ENCODE measurements at regions not wholly inside any gene's neighbourhood (a gene's known extent, or its start where the extent isn't known, plus 50 kb on each side); places are given as distances from the start of the nearest gene placed in this dataset.

DNA sequence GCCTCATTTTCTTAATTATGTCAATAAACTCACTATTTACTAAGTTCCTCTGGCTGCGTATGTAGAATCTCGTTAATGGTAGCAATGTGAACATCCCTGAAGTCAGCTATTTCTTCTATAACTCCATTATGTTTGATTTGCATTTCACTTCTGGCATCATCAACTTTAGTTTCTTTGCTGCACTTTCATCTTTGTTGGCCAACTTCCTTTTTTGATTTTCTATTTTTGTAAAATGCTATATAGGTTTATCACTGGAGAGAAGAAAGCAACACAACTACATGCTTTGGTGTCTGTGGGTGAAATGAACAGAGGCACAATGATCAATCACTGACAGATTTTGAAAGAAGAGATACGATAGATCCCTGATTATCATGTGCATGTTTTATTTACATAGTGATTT is 58.5 kb upstream of the ATF7IP start:
- H3K4me3 Mint-ChIP-seq, result no peak overlapping the region
- H3K27me3 Mint-ChIP-seq (ENCODE audit: low read depth), result no peaks in the 10 kb centered on the region
- CTCF ChIA-PET, result no interaction called here
- TF ChIP-seq ELF4 (CRISPR knock-in tag; IDR thresholded peaks at IDR 0.05; ENCODE audit: low read depth), result no peak
- TF ChIP-seq SMAD3 (CRISPR knock-in tag; IDR thresholded peaks at IDR 0.05; ENCODE audit: borderline replicate concordance), result no peak
- TF ChIP-seq, protein P1, sequence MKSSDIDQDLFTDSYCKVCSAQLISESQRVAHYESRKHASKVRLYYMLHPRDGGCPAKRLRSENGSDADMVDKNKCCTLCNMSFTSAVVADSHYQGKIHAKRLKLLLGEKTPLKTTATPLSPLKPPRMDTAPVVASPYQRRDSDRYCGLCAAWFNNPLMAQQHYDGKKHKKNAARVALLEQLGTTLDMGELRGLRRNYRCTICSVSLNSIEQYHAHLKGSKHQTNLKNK (CRISPR knock-in tag; IDR thresholded peaks at IDR 0.05), result no peak
- no peak for TF ChIP-seq JAZF1 (CRISPR knock-in tag; IDR thresholded peaks at IDR 0.05)
- TF ChIP-seq RORB (CRISPR knock-in tag; IDR thresholded peaks at IDR 0.05), result no peak
- no peak for TF ChIP-seq GTF2I (CRISPR knock-in tag; conservative IDR thresholded peaks at IDR 0.05)
- TF ChIP-seq, protein P2, sequence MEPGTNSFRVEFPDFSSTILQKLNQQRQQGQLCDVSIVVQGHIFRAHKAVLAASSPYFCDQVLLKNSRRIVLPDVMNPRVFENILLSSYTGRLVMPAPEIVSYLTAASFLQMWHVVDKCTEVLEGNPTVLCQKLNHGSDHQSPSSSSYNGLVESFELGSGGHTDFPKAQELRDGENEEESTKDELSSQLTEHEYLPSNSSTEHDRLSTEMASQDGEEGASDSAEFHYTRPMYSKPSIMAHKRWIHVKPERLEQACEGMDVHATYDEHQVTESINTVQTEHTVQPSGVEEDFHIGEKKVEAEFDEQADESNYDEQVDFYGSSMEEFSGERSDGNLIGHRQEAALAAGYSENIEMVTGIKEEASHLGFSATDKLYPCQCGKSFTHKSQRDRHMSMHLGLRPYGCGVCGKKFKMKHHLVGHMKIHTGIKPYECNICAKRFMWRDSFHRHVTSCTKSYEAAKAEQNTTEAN (CRISPR knock-in tag; IDR thresholded peaks at IDR 0.05), result no peak
- H3K4me1 Mint-ChIP-seq, result no peaks in the 10 kb centered on the region
- POLR2A ChIA-PET, result no interaction called here
- 0 out of 2 replicates have a peak, but pooled peaks cover 5% of the 10 kb centered on the region for H3K36me3 Mint-ChIP-seq
- peaks cover 15% of the 10 kb centered on the region for H3K9me3 Mint-ChIP-seq
- no peak overlapping the region for H3K27ac Mint-ChIP-seq
- ATAC-seq (no peak), DNase-seq (ENCODE audit: low spot score) (no peak)

DNA sequence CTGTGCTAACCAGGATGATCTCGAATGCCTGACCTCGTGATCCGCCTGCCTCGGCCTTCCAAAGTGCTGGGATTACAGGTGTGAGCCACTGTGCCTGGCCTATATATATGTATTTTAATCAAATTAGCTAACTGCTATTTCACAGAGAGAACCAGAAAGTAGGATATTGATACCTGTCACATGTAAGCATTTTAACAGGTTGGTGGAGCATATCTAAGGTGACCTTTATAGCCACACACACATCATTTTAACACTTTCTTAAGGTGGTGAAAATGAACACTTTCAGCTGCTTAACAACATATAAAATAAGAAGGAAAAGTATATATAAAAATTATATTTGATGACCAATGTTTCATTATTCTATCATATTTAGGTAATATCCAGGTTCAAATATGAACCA is 57.0 kb upstream of the ATF7IP start:
- ATAC-seq, result no peak
- Mint-ChIP-seq H3K27ac (no peak overlapping the region), H3K4me1 (no peaks in the 10 kb centered on the region), H3K9me3 (peaks cover 12% of the 10 kb centered on the region), H3K36me3 (0 out of 2 replicates have a peak, but pooled peaks cover 2% of the 10 kb centered on the region), H3K4me3 (no peak overlapping the region), H3K27me3 (ENCODE audit: low read depth) (no peaks in the 10 kb centered on the region)
- CTCF ChIA-PET, result interaction anchor here (0.7 to 1.0 kb wide), 2 partner anchors 70 to 623 kb away, joined by 4 read pairs; no protein-coding TSS in a partner anchor
- TF ChIP-seq TEAD1 (CRISPR knock-in tag; IDR thresholded peaks at IDR 0.05) (no peak), TEAD4 (CRISPR knock-in tag; IDR thresholded peaks at IDR 0.05) (no peak), NFE2L1 (CRISPR knock-in tag; IDR thresholded peaks at IDR 0.05) (no peak), ELF4 (CRISPR knock-in tag; IDR thresholded peaks at IDR 0.05; ENCODE audit: low read depth) (no peak), ZNF671 (CRISPR knock-in tag; IDR thresholded peaks at IDR 0.05) (no peak), ESRRA (CRISPR knock-in tag; IDR thresholded peaks at IDR 0.05; ENCODE audit: borderline replicate concordance) (no peak), HMGA2 (CRISPR knock-in tag; IDR thresholded peaks at IDR 0.05) (no peak), OVOL2 (CRISPR knock-in tag; IDR thresholded peaks at IDR 0.05; ENCODE audit: borderline replicate concordance) (no peak)
- TF ChIP-seq, protein P3, sequence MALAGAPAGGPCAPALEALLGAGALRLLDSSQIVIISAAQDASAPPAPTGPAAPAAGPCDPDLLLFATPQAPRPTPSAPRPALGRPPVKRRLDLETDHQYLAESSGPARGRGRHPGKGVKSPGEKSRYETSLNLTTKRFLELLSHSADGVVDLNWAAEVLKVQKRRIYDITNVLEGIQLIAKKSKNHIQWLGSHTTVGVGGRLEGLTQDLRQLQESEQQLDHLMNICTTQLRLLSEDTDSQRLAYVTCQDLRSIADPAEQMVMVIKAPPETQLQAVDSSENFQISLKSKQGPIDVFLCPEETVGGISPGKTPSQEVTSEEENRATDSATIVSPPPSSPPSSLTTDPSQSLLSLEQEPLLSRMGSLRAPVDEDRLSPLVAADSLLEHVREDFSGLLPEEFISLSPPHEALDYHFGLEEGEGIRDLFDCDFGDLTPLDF (CRISPR knock-in tag; IDR thresholded peaks at IDR 0.05), result no peak
- TF ChIP-seq, protein P4, sequence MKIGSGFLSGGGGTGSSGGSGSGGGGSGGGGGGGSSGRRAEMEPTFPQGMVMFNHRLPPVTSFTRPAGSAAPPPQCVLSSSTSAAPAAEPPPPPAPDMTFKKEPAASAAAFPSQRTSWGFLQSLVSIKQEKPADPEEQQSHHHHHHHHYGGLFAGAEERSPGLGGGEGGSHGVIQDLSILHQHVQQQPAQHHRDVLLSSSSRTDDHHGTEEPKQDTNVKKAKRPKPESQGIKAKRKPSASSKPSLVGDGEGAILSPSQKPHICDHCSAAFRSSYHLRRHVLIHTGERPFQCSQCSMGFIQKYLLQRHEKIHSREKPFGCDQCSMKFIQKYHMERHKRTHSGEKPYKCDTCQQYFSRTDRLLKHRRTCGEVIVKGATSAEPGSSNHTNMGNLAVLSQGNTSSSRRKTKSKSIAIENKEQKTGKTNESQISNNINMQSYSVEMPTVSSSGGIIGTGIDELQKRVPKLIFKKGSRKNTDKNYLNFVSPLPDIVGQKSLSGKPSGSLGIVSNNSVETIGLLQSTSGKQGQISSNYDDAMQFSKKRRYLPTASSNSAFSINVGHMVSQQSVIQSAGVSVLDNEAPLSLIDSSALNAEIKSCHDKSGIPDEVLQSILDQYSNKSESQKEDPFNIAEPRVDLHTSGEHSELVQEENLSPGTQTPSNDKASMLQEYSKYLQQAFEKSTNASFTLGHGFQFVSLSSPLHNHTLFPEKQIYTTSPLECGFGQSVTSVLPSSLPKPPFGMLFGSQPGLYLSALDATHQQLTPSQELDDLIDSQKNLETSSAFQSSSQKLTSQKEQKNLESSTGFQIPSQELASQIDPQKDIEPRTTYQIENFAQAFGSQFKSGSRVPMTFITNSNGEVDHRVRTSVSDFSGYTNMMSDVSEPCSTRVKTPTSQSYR (CRISPR knock-in tag; IDR thresholded peaks at IDR 0.05), result no peak
- TF ChIP-seq, protein P2 (CRISPR knock-in tag; IDR thresholded peaks at IDR 0.05), result no peak
- TF ChIP-seq, protein P5, sequence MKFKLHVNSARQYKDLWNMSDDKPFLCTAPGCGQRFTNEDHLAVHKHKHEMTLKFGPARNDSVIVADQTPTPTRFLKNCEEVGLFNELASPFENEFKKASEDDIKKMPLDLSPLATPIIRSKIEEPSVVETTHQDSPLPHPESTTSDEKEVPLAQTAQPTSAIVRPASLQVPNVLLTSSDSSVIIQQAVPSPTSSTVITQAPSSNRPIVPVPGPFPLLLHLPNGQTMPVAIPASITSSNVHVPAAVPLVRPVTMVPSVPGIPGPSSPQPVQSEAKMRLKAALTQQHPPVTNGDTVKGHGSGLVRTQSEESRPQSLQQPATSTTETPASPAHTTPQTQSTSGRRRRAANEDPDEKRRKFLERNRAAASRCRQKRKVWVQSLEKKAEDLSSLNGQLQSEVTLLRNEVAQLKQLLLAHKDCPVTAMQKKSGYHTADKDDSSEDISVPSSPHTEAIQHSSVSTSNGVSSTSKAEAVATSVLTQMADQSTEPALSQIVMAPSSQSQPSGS (CRISPR knock-in tag; IDR thresholded peaks at IDR 0.05; ENCODE audit: borderline replicate concordance, low read depth), result no peak
- TF ChIP-seq, protein P6, sequence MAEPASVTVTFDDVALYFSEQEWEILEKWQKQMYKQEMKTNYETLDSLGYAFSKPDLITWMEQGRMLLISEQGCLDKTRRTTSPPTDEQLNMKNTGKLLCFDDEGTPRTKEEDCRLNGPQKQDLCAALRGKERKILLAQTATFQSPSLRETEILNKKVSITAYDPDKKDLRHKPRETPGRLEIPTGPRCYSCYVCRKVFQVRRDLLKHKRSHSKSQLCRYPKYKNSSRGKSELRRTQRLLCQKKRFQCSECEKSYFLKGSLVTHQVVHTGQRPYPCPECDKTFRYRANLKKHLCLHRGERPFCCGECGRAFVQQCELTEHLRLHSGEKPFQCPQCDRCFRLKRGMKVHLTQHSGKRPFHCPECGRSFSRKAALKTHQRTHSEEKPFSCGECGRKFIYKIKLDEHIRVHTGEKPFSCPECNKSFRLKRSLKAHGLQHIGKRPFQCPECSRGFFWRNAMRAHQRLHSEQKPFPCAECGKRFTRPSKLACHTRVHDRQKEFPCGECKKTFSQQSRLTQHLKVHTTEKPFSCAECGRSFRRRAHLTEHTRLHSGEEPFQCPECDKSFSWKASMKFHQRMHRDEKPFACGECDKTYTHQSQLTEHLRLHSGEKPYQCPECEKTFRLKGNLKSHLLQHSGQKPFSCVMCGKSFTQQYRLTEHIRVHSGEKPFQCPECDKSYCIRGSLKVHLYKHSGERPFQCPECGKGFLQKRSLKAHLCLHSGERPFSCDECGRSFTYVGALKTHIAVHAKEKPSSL (CRISPR knock-in tag; conservative IDR thresholded peaks at IDR 0.05), result no peak
- TF ChIP-seq, protein P7, sequence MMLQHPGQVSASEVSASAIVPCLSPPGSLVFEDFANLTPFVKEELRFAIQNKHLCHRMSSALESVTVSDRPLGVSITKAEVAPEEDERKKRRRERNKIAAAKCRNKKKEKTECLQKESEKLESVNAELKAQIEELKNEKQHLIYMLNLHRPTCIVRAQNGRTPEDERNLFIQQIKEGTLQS (CRISPR knock-in tag; conservative IDR thresholded peaks at IDR 0.05), result no peak
- DNase-seq (ENCODE audit: low spot score), result no peak
- POLR2A ChIA-PET, result interaction anchor here (1.0 kb wide), 1 partner anchor 57 kb away, joined by 4 read pairs; the partner anchor contains the start of gene ATF7IP
